Endodermal cell (in vitro differentiated cells): ENCODE measurements at regions not wholly inside any gene's neighbourhood (a gene's known extent, or its start where the extent isn't known, plus 50 kb on each side); places are given as distances from the start of the nearest gene placed in this dataset.

Experiments
- DNase-seq: peaks from one replicate; pipeline ENCODE4 v3.0.0-alpha.2; 2017
- H3K27ac ChIP-seq: 2 replicates; pipeline ENCODE4 v1.5.1; 2013; ENCODE audit warnings: mild to moderate bottlenecking, low read depth, low read length, moderate library complexity
- H3K27me3 ChIP-seq: 2 replicates; pipeline ENCODE4 v1.6.1; 2013; ENCODE audit warnings: mild to moderate bottlenecking, low read length, moderate library complexity; ENCODE audit not compliant: insufficient read depth, control insufficient read depth, poor library complexity, severe bottlenecking
- H3K36me3 ChIP-seq: 2 replicates; pipeline ENCODE4 v1.7.0; 2013; ENCODE audit warnings: mild to moderate bottlenecking, low read length, moderate library complexity; ENCODE audit not compliant: control insufficient read depth, insufficient read depth
- H3K4me1 ChIP-seq: one replicate; pipeline ENCODE4 v1.7.0; 2013; ENCODE audit warnings: low read length; ENCODE audit not compliant: control insufficient read depth, insufficient read depth
- H3K4me3 ChIP-seq: 2 replicates; pipeline ENCODE4 v1.5.1; 2013; ENCODE audit warnings: mild to moderate bottlenecking, low read length, moderate library complexity
- H3K9ac ChIP-seq: 2 replicates; pipeline ENCODE4 v1.6.1; 2013; ENCODE audit warnings: mild to moderate bottlenecking, low read length, moderate library complexity; ENCODE audit not compliant: poor library complexity, severe bottlenecking; ENCODE audit errors: extremely low read depth
- H3K9me3 ChIP-seq: 2 replicates; pipeline ENCODE4 v1.6.1; 2013; ENCODE audit warnings: mild to moderate bottlenecking, low read length, moderate library complexity; ENCODE audit not compliant: control insufficient read depth
- H3K27ac Mint-ChIP-seq: 2 replicates; pipeline ENCODE4 v1.8.0; 2020; ENCODE audit warnings: mixed read lengths
- H3K27me3 Mint-ChIP-seq: 2 replicates; pipeline ENCODE4 v1.8.0; 2021; ENCODE audit warnings: mild to moderate bottlenecking, mixed read lengths; ENCODE audit not compliant: insufficient read depth
- H3K36me3 Mint-ChIP-seq: 2 replicates; pipeline ENCODE4 v1.8.0; 2020; ENCODE audit warnings: low read depth, mixed read lengths
- H3K4me1 Mint-ChIP-seq: 2 replicates; pipeline ENCODE4 v1.8.0; 2020; ENCODE audit warnings: mixed read lengths
- H3K4me3 Mint-ChIP-seq: 2 replicates; pipeline ENCODE4 v1.8.0; 2020; ENCODE audit warnings: mild to moderate bottlenecking, moderate library complexity, mixed read lengths
- H3K9me3 Mint-ChIP-seq: 2 replicates; pipeline ENCODE4 v1.8.0; 2020; ENCODE audit warnings: mild to moderate bottlenecking, mixed read lengths
- CTCF ChIP-seq: fragments of 200-600 bp; sonication (generic); conservative IDR thresholded peaks from 2 replicates; pipeline ENCODE4 v1.5.0; 2021; ENCODE audit warnings: antibody characterized with exemption, mild to moderate bottlenecking
- WGBS, 2 experiments: methylation state at CpG; one replicate each; pipeline versions ENCODE4 v1.1.5 to v1.1.7; 2013; ENCODE audit warnings: missing lambda C conversion rate in 2 of 2, mixed read lengths in 1 of 2; ENCODE audit not compliant: insufficient coverage in 1 of 2, insufficient read length in 1 of 2; 5-methylcytosine and 5-hydroxymethylcytosine counted together

GRCh38 chr7:67678419-67678818 is 681.8 kb downstream of the TYW1 start:
- Histone ChIP-seq H3K9me3 (peaks cover 18% of the 10 kb centered on the region), H3K36me3 (no peaks in the 10 kb centered on the region), H3K27me3 (no peaks in the 10 kb centered on the region), H3K27ac (no peak overlapping the region), H3K4me1 (peaks cover 6% of the 10 kb centered on the region), H3K9ac (no peak overlapping the region), H3K4me3 (peak overlapping the region; percentile 26)
- Mint-ChIP-seq H3K4me3 (no peak overlapping the region), H3K4me1 (peaks cover 9% of the 10 kb centered on the region), H3K36me3 (no peaks in the 10 kb centered on the region), H3K9me3 (peaks cover 32% of the 10 kb centered on the region), H3K27ac (no peak overlapping the region), H3K27me3 (peaks cover 2% of the 10 kb centered on the region)
- WGBS, 2 experiments, result 69 to 77% methylated on average over 4 of the region's 4 CpGs
- no peak for TF ChIP-seq CTCF
- peak; percentile 71 for DNase-seq

DNA sequence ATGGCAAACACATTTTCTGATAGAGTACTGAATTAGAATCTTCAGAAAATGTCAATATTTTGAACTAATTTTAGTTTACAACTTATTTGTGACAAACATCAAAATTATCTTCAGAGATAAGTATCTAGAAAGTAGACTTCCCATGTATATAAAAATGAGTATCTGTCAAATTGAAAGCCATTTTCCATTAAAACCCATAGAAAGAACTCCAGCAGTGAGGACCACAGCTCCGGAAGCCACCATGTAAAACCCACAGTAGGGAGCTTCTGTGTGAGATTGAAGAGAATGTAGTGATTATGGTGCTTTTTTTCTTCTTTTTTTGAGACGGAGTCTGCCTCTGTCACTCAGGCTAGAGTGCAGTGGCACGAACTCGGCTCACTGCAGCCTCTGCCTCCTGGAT is 687.0 kb downstream of the TYW1 start:
- Mint-ChIP-seq H3K4me1 (peaks cover 4% of the 10 kb centered on the region), H3K9me3 (no peaks in the 10 kb centered on the region), H3K4me3 (no peak overlapping the region), H3K27ac (no peak overlapping the region), H3K27me3 (peaks cover 2% of the 10 kb centered on the region), H3K36me3 (no peaks in the 10 kb centered on the region)
- TF ChIP-seq CTCF, result no peak
- 82 to 84% methylated on average over 2 to 4 of the region's 4 CpGs for WGBS, 2 experiments
- Histone ChIP-seq H3K27me3 (no peaks in the 10 kb centered on the region), H3K9me3 (no peaks in the 10 kb centered on the region), H3K4me3 (no peak overlapping the region), H3K36me3 (no peaks in the 10 kb centered on the region), H3K27ac (no peak overlapping the region), H3K9ac (no peak overlapping the region), H3K4me1 (peaks cover under 1% of the 10 kb centered on the region)
- DNase-seq, result no peak

GRCh38 chr7:67690700-67691099 is 694.1 kb downstream of the TYW1 start:
- TF ChIP-seq CTCF, result no peak
- H3K27ac Mint-ChIP-seq, result no peak overlapping the region
- DNase-seq, result no peak

More at GRCh38 chr7:67690700-67691099, 694.1 kb downstream of the TYW1 start:
- no peaks in the 10 kb centered on the region for H3K9me3 ChIP-seq
- Mint-ChIP-seq H3K4me3 (no peak overlapping the region), H3K27me3 (no peaks in the 10 kb centered on the region), H3K4me1 (no peaks in the 10 kb centered on the region), H3K36me3 (no peaks in the 10 kb centered on the region), H3K9me3 (no peaks in the 10 kb centered on the region)
- H3K27ac ChIP-seq, result no peak overlapping the region
- 82 to 100% methylated on average over 1 of the region's 1 CpG for WGBS, 2 experiments
- no peaks in the 10 kb centered on the region for H3K27me3 ChIP-seq
- no peaks in the 10 kb centered on the region for H3K4me1 ChIP-seq
- H3K9ac ChIP-seq, result no peak overlapping the region
- no peak overlapping the region for H3K4me3 ChIP-seq
- no peaks in the 10 kb centered on the region for H3K36me3 ChIP-seq
